ENCODE measurements at regions not wholly inside any gene's neighbourhood (a gene's known extent, or its start where the extent isn't known, plus 50 kb on each side); places are given as distances from the start of the nearest gene placed in this dataset.
"Not testable (repeated sequence)": the region's sequence is repeated elsewhere in the genome, so short reads cannot be mapped to it uniquely, and the experiment has no call there.

DNA sequence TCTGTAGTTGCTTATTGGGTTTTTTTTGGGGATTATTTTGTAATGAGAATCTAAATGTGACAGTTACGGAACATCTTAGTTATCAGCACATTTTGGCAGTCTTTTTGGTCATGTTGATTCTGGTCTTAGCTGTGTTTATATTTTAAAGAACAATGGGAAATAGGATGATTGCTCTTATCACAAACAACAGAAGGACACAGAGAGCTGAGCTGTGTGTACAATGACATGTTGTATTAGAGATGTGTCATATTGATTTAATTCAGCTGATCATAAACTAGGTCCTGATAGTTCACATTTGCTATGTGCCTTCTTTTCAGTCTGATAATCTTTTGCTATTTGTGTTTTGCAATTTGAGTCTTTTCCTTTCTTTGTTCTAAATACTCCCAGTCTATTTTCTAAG lies 781.7 kb downstream of the TRHDE start:
- DNase-seq: no peak

DNA sequence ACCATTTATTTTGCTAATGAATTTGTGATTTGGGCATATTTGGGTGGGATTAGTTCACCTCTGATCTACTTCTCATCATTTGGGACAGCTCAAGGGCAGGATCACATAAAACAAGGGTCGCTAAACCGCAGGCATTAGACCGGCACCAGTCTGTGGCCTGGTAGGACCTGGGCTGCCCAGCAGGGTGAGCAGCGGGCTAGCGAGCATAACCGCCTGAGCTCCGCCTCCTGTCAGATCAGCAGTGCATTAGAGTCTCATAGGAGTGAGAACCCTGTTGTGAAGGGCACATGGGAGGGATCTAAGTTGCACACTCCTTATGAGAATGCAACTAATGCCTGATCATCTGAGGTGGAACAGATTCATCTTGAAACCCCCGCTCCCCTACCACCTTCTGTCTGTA lies 785.3 kb downstream of the TRHDE start:
- no peak for DNase-seq

DNA sequence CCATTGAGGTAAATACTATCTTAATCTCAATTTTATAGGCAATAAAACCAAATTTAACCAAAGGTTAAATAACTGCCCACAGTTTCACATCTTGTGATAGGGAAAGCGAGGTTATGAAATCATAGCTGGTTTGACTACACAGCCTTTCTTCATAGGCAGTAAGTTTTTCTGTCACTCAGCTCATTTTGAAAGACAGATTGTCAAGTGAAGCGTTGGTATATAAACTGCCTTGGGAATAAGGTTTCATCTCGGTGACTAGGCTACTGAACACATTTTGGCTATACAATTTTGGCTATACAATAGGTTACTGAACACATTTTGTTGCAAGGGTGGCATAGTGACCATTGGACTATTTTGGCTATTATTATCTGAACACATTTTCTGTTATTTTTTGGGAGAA lies 793.7 kb downstream of the TRHDE start:
- no peak for DNase-seq

DNA sequence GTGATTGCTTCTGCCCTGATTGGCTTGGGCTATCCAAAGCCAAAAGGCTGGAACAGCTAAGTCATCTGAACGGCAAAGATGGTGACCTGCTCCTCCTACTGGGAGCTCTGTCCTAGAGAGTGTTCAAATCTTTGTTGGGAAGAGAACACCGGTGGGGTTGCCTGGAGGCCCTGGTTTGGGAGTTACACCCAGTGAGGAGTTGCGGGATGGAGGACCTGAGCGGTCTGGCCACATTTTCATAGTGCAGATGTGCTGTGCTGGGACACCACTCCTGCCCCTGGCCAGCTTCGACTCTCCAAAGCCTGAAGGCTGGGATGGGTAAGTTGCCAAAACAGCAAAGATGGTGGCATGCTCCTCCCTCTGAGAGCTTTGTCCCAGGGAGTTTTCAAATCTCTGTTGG lies 795.4 kb downstream of the TRHDE start:
- no peak for DNase-seq

DNA sequence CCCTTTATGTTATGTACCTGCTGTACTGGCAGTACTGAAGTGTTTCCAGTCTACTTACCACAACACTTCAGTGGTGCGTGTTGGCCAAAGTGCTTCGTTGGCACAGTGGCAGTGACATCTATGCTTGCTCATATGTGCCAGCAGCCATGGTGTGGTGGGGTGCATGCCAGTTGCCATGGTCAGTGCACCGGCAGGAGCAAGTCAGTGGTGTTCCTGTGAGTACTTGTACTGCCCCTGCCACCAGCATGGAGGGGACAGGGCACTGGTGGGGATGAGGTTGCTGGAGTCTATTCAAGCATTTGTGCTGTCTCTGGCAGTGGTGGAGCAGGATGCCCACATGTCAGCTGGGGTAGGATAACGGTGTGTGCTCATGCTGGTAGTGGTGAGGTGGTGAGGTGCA lies 800.0 kb downstream of the TRHDE start:
- no peak for DNase-seq

DNA sequence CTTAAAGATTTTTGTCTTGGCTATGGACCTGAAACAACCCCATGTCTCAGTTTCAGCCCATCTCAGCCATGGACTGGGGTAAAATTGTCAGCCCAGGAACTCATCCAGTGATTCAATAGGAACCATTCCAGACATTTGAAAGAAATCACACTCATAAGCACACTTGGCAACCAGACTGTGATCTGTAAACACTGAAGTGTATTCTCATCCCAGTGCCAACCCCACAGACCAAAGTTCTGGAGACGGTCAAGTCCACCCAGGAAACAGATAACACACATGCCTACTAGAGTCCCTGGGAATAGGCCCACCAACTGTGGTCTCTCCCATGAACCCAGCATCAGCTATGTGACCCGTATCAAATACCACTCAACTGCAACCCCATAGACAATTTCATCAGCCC lies 804.6 kb downstream of the TRHDE start:
- DNase-seq: no peak

DNA sequence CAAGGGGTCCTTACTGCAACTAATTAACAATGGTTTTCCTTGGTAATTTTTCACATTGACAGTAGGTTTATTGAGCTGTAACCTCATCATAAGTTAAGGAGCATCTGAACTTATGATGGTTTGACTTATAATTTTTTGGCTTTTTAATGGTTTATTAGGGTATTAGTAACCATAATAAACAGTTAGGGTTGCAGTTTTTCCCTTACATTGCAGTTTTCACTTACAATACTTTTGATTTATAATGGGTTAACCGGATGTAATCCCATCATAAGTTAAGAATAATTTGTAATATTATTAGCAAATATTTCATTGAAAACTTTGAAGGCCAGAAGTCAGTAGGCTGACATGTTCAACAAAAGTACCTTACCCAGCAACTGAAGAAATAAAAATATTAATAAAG lies 811.6 kb downstream of the TRHDE start:
- no peak for DNase-seq

DNA sequence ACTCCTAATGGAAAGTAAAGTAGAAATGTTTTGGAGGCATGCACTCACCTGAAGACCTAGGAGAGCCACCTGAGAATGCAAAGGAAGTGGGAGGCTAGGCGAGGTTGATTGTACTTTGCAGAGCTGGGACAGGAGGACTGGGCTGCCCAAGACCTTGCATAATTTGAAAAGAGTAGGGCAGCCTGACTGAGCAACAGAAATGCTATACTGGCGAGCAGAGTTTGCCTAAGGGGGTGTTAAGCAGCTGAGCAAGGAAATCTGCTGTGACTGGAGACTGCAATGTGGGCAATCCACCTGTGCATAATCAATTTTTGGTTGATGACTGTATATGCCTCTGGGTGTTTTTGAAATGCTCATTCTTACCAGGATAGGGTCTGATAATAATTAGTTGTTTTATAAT lies 834.1 kb downstream of the TRHDE start:
- DNase-seq: no peak

DNA sequence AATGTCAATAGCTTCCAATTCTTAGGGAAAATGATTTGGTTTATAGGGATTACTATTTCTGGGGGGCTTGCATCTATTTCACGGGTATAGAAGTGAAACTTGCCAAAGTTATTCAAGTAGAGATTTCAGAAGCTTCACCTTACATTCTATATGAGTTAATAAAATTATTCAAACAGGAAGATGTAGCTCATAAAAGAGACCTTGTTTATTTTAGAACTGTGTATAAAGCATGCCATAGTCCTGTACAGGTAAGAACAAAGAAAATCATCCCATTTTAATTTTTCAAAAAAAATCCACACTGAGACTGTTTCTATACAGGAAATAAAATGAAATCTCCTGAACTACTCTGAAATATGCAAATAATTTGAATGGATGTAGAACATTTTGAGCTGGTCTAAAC lies 834.7 kb downstream of the TRHDE start:
- no peak for DNase-seq

DNA sequence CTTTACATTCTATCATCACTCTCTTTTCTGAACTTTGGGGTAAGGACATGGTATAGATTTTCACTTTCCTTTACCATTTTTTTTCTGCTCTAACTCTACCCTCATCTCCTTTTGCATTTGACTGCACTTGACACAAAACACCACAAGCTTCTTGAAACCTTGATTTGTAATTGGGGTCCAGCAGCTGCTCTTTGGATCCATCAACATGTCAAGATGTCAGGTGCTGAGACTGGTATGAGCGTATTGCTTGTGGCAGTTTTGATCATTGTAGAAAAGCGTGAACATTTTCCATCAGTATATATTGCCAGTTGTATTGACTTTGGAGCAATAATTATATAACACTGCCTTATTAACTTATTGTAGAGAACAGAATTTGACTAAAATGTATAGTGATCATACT lies 838.6 kb downstream of the TRHDE start:
- no peak for DNase-seq

DNA sequence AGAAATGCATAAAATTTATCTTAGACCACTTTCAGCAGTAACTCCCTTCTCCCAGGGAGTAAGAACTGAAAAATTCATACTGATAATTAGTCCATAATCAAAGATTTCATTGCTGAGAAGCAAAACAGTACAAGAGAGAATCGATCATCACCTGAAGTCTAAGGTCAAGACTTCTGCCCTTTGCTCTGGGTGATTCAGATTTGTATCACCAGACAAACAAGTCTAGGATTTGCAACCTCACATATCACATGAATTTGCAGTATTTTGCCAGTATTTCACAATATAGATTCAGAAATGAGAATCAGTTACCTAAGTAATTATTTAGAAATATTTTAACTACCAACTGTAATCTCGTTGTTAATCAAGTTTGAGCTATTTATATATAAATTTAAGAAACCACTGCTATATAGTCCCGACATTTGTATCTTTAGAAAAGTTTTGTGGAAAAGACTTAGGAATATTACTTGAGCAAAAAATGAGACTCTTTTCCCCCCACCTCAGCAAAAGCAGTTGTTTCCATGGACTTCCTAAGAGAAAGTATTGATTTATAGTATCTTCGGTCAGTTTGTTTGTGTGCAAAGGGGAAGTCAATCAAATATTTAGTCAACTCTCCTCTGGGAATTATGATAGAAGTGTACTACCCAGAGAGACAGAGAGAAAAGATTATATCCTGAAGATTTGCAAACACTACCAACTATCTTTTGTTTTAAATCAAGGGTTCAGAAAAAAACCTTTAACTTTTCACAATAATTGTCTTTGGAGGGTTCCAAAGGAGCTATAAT lies 840.1 kb downstream of the TRHDE start:
- no peak for DNase-seq

DNA sequence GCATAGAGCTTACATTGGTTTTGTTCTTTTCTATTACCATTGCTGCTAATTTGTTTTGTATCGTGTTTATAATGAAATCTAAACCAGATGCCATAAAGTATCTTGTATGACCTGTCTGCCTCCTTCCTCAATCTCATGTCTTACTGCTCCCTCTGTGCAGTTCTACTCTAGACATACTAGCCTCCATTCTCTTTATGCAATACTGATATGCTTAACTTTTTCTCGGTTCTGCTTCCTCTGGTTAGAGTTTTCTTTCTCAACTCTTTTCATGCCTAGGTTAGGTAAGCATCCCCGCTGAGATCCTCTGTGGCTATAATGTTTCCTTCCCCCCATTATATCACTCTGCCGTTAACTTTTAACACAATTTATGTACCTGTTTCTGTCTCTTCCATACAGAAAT lies 852.3 kb downstream of the TRHDE start:
- DNase-seq: no peak

DNA sequence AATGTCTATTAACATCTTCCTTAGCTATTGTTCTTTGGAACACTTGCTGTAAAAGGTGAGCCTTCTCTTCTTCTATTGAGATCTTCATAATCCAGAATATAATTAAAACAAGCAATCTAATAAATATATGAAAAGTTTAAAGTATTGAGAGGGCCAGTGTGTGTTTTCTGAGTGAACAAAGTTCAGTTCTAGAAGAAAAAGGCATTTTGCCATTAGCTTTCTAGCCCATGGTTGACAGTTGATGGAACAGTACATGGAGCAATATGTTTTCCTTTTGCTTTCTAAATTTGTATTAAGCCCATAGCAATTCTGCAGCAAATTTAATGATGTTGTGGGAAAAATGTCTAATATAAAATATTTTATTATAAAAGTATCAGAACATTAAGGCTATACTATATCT lies 853.0 kb downstream of the TRHDE start:
- DNase-seq: no peak

DNA sequence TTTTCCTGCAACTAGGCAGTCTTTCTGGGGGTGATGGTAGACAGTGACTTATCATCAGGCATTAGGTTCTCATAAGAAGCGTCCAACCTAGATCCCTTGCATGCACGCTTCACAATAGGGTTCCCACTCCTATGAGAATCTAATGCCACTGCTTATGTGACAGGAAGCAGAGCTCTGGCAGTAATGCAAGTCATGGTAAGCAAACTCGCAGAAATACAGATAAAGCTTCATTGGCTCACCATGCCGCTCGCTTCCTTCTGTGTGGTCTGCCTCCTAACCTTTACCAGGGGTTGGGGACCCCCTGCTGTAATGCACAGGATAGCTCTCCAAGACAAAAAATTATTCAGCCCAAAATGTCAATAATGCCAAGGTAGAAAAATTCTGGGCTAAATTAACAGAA lies 864.2 kb downstream of the TRHDE start:
- no peak for DNase-seq

DNA sequence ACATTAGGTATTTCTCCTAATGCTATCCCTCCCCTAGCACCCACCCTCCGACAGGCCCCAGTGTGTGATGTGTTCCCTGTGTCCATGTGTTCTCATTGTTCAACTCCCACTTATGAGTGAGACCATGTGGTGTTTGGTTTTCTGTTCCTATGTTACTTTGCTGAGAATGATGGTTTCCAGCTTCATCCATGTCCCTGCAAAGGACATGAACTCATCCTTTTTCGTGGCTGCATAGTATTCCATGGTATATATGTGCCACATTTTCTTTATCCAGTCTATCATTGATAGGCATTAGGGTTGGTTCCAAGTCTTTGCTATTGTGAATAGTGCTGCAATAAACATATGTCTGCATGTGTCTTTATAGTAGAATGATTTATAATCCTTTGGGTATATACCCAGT lies 867.5 kb downstream of the TRHDE start:
- DNase-seq: not testable (repeated sequence)

DNA sequence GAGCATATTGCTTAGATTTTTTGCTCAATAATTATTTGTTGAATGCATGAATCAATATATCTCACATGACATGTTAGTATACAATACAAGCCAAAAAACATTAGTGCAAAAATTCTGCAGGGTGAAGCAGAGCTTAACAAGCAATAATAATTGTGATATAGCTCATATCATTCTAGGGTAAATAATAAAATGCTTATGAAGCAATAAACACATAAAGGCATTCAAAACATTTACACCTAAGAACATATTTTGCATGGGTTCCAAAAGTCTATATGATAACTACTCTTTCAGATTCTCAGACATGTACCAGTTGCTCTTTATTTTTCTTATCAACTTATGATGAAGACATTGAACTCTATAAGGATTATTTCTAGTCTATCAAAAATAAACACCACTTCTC lies 886.2 kb downstream of the TRHDE start:
- no peak for DNase-seq

DNA sequence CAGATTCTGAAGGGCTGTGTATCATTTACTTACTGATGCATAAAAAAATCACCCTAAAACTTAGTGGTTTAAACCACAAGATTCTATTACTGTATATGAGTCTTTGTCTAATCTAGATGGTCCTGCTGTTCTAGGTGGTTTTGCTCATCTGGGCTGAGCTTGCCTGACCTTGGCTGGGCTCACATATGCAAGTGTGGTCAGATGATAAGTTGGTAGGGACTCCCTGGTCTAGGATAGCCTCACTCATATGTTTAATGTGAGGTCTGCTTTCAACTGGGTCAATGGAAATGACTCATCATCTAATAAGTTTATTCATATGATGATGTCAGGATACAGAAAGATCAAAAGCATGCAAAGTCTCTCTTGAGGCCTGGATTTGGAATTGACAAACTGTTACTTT lies 887.8 kb downstream of the TRHDE start:
- no peak for DNase-seq

DNA sequence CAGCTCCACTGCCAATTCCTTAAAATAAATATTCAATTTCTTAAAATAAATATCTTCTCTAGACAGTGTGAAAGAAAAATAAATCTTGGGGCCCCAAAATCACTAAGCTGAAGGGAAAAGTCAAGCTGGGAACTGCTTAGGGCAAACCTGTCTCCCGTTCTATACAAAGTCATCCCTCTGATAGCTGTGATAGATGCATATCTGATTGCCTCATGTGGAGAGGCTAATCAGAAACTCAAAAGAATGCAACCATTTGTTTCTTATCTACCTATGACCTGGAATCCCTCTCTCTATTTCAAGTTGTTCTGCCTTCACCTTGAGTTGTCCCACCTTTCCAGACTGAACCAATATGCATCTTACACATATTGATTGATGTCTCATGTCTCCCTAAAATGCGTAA lies 889.8 kb downstream of the TRHDE start:
- no peak for DNase-seq

DNA sequence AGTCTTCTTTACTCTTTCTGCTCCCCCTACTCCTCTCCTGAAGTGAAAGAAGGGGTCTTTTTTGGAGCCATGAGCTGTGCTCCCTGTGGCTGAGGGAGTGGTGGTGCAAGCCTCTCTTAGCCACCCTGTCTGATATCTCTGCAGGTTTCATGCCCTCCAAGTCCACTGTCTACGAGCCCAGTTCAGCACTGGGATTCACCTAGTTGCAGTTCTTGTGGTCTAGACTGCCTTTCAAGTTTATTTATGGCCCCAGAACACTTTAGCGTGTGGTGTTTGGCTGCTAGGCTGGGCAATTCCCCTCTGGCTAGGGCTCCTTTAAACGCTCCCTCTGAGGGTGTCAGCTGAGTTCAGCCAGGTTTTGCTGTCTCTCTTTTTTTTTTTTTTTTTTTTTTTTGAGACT lies 908.6 kb downstream of the TRHDE start:
- no peak for DNase-seq

DNA sequence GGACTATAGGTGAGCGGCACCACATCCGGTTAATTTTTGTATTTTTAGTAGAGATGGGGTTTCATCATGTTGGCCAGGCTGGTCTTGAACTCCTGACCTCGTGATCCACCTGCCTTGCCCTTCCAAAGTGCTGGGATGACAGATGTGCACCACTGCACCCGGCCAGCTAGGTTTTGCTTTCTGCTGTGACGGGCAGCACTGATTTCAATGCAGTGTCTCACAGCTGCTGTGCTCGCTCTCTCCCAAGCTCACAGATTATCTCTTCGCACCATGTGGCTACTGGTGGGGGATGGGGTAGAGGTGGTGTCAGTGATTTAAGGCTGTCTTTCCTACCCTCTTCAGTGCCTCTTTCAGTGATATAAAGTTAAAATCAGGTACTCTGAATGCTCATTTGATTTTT lies 909.1 kb downstream of the TRHDE start:
- no peak for DNase-seq

DNA sequence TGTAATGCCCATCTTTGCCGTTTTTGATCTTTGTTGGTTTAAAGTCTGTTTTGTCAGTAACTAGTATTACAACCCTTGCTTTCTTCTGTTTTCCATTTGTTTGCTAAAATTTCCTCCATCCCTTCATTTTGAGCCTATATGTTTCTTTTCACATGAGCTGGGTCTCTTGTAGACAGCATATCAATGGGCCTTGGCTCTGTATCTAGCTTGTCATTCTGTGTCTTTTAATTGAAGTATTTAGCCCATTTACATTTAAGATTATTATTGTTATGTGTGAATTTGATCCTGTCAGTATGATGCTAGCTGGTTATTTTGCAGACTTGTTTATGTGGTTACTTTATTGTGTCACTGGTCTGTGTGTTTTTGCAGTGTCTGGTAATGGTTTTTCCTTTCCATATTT lies 913.2 kb downstream of the TRHDE start:
- no peak for DNase-seq

DNA sequence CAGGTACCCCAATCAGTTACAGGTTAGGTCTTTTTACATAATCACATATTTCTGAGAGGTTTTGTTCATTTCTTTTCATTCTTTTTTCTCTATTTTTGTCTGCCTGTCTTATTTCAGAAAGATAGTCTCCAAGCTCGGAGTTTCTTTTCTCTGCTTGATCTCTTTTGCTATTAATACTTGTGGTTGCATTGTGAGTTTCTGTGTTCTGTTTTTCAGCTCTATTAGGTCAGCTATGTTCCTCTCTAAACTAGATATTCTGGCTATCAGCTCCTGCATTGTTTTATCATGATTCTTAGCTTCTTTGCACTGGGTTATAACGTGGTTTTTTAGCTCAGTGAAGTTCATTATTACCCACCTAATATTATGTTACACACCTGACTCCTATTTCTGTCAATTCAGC lies 914.1 kb downstream of the TRHDE start:
- no peak for DNase-seq

DNA sequence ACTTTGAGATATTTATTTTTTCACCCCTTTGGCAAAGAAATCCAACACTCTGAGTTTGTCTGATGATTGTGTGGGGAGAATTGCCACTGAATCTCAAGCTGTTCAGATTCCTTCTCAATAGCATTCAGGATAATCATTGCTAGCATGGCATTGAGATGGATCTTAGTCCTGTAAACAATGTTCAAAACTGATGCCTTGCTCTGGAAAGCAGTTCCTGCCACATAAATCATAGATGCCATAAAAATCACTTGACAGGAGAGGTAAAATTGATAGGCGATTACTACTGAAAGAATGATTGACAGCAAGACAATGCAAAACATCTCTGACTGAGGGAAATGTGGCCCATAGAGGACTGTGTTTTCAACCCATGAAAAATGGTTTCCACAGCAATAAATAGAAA lies 915.6 kb downstream of the TRHDE start:
- no peak for DNase-seq

DNA sequence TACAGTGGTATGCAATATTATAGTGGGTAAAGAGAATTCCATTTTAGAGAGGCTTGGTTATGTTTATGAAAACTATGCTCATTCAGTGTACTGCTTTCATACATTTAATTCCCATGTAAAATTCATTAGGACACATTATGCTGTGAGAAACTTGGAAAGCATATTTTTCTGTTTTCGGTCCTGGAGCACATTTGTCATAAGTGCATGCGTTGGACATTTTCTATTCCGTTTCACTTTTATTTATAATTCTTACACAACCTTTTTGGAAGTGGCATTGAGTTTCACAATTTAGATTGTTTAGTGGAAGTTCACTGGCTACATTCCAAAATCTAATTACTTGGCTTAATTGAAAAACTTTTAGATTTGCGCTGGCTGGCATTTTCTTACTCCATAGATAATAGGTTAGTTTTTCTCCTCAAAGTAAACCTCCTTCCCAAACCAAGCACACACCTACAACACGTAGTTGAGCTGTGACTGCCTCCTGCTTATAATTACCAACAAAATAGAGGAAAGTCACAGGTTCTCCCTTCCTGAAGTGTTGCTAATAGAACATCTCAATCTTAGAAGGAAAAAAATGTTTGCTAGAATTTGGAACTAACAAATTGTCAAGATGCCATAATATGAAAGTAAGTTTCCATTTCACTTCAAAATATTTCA lies 938.5 kb downstream of the TRHDE start:
- DNase-seq: no peak

DNA sequence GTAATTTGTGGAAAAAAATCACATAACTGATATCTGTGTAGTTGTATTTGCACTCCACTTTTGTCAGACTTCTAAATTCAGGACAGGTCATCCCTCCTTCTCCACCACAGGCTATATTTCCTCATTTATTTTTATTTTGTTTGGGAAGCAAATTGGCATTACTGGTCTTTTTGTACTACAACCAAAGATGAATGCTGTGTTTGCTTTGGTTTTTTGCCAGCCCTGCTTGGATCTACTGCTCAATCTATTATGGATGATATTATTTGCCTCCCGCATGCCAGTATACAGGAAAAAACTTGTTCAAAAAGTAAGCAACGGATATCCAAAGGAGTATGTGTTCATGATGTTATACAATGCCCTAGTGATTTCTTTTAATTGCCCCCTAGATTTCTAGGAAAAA lies 948.8 kb downstream of the TRHDE start:
- DNase-seq: no peak
